ENCODE measurements at regions not wholly inside any gene's neighbourhood (a gene's known extent, or its start where the extent isn't known, plus 50 kb on each side); places are given as distances from the start of the nearest gene placed in this dataset.

- TF ChIP-seq EZH2 (IDR thresholded peaks at IDR 0.05; ENCODE audit: borderline replicate concordance, low read depth, low read length, poor library complexity, severe bottlenecking) (no peak), CTCF (conservative IDR thresholded peaks at IDR 0.05; ENCODE audit: low read depth, low read length) (no peak)
Observed at GRCh38 chr20:57090590-57091560, 175.6 kb downstream of the BMP7 start.
